HG03097 (cell line): ENCODE measurements at regions not wholly inside any gene's neighbourhood (a gene's known extent, or its start where the extent isn't known, plus 50 kb on each side); places are given as distances from the start of the nearest gene placed in this dataset.

Source experiments
- ATAC-seq: cut with Tn5 transposase; IDR thresholded peaks from one replicate; pipeline ENCODE4 v1.9.1; 2021; ENCODE audit not compliant: unreplicated experiment, low FRiP score

- ATAC-seq, result no peak
These were observed 50.8 kb upstream of the MYLIP start for GRCh38 chr6:16078064-16078463.

- no peak for ATAC-seq
These were observed 59.2 kb upstream of the MYLIP start for GRCh38 chr6:16069671-16070070.

GRCh38 chr6:16069222-16069621, 59.7 kb upstream of the MYLIP start:
- ATAC-seq, result no peak

- ATAC-seq, result no peak
These were observed 61.3 kb upstream of the MYLIP start for GRCh38 chr6:16067568-16067967.

GRCh38 chr6:16064671-16065072, 64.2 kb upstream of the MYLIP start:
- no peak for ATAC-seq

GRCh38 chr6:16063580-16063979, 65.3 kb upstream of the MYLIP start:
- no peak for ATAC-seq

- ATAC-seq, result no peak
These were observed 67.1 kb upstream of the MYLIP start for GRCh38 chr6:16061818-16062217.

GRCh38 chr6:16060039-16060438, 68.8 kb upstream of the MYLIP start:
- no peak for ATAC-seq

- no peak for ATAC-seq
These were observed 69.4 kb upstream of the MYLIP start for GRCh38 chr6:16059496-16059895.

GRCh38 chr6:16058929-16059345, 69.9 kb upstream of the MYLIP start:
- no peak for ATAC-seq

GRCh38 chr6:16058201-16058928, 70.5 kb upstream of the MYLIP start:
- ATAC-seq, result no peak

GRCh38 chr6:16057446-16057845, 71.4 kb upstream of the MYLIP start:
- no peak for ATAC-seq

GRCh38 chr6:16056263-16056870, 72.5 kb upstream of the MYLIP start:
- ATAC-seq, result no peak

- no peak for ATAC-seq
These were observed 73.0 kb upstream of the MYLIP start for GRCh38 chr6:16055852-16056251.

GRCh38 chr6:16049168-16049567, 79.7 kb upstream of the MYLIP start:
- ATAC-seq, result no peak

- ATAC-seq, result no peak
These were observed 80.7 kb upstream of the MYLIP start for GRCh38 chr6:16048221-16048620.

GRCh38 chr6:16047435-16047990, 81.4 kb upstream of the MYLIP start:
- ATAC-seq, result no peak

GRCh38 chr6:16045238-16045637, 83.6 kb upstream of the MYLIP start:
- ATAC-seq, result no peak

GRCh38 chr6:16044211-16044643, 84.7 kb upstream of the MYLIP start:
- no peak for ATAC-seq

- no peak for ATAC-seq
These were observed 85.4 kb upstream of the MYLIP start for GRCh38 chr6:16043171-16044135.

GRCh38 chr6:16042751-16043150, 86.1 kb upstream of the MYLIP start:
- ATAC-seq, result no peak
